SK-N-SH treated with all-trans-retinoic acid at 6 μM for 48 hours (cell line): ENCODE measurements at regions not wholly inside any gene's neighbourhood (a gene's known extent, or its start where the extent isn't known, plus 50 kb on each side); places are given as distances from the start of the nearest gene placed in this dataset.

Source experiments
- CSRNP3 ChIP-seq: fragments of 250-450 bp; sonication (Bioruptor Pico); IDR thresholded peaks from 2 replicates; pipeline ENCODE4 v1.5.1; 2021; ENCODE audit warnings: mild to moderate bottlenecking, moderate library complexity
- GLIS3 ChIP-seq: fragments of 250-450 bp; sonication (Bioruptor Pico); IDR thresholded peaks from 2 replicates; pipeline ENCODE4 v1.5.0; 2020; ENCODE audit warnings: mild to moderate bottlenecking, moderate library complexity
- PATZ1 ChIP-seq: fragments of 250-450 bp; sonication (Bioruptor Pico); IDR thresholded peaks from 2 replicates; pipeline ENCODE4 v1.8.0; 2020; ENCODE audit warnings: mild to moderate bottlenecking, moderate library complexity, borderline replicate concordance
- POU6F1 ChIP-seq: fragments of 250-450 bp; sonication (Bioruptor Pico); IDR thresholded peaks from 2 replicates; pipeline ENCODE4 v1.8.0; 2021; ENCODE audit warnings: low read depth, mild to moderate bottlenecking, moderate library complexity, borderline replicate concordance
- PPARA ChIP-seq: fragments of 250-450 bp; sonication (Bioruptor Pico); IDR thresholded peaks from 2 replicates; pipeline ENCODE4 v1.5.0; 2020; ENCODE audit warnings: mild to moderate bottlenecking, borderline replicate concordance
- RARB ChIP-seq: fragments of 250-450 bp; sonication (Bioruptor Pico); IDR thresholded peaks from 2 replicates; pipeline ENCODE4 v1.8.0; 2021; ENCODE audit warnings: mild to moderate bottlenecking, moderate library complexity
- TCF4 ChIP-seq: fragments of 250-450 bp; sonication (Bioruptor Pico); IDR thresholded peaks from 2 replicates; pipeline ENCODE4 v1.8.0; 2021; ENCODE audit warnings: mild to moderate bottlenecking, moderate library complexity, borderline replicate concordance
- ZC3H10 ChIP-seq: fragments of 250-450 bp; sonication (Bioruptor Pico); IDR thresholded peaks from 2 replicates; pipeline ENCODE4 v1.5.1; 2021; ENCODE audit warnings: mild to moderate bottlenecking, moderate library complexity
- ZFP3 ChIP-seq: fragments of 250-450 bp; sonication (Bioruptor Pico); IDR thresholded peaks from 2 replicates; pipeline ENCODE4 v1.5.0; 2020; ENCODE audit warnings: mild to moderate bottlenecking, moderate library complexity
- ZFP30 ChIP-seq: fragments of 450-650 bp; formaldehyde crosslinking; IDR thresholded peaks from 2 replicates; pipeline ENCODE4 v1.5.0; 2022; ENCODE audit warnings: mild to moderate bottlenecking, moderate library complexity
- ZNF565 ChIP-seq: fragments of 450-650 bp; formaldehyde crosslinking; conservative IDR thresholded peaks from 2 replicates; pipeline ENCODE4 v1.5.0; 2020; ENCODE audit warnings: low read depth, mild to moderate bottlenecking, moderate library complexity
- ZNF70 ChIP-seq: fragments of 450-650 bp; formaldehyde crosslinking; IDR thresholded peaks from 2 replicates; pipeline ENCODE4 v1.5.0; 2020; ENCODE audit warnings: mild to moderate bottlenecking, moderate library complexity
- ZNF8 ChIP-seq: fragments of 450-650 bp; formaldehyde crosslinking; IDR thresholded peaks from 2 replicates; pipeline ENCODE4 v1.5.0; 2020; ENCODE audit warnings: mild to moderate bottlenecking, moderate library complexity

GRCh38 chr17:71338396-71338795 is 782.4 kb upstream of the SOX9 start:
- TF ChIP-seq ZFP3 (CRISPR knock-in tag), result no peak
- no peak for TF ChIP-seq CSRNP3 (CRISPR knock-in tag)
- no peak for TF ChIP-seq ZFP30 (CRISPR knock-in tag)
- TF ChIP-seq PATZ1, result no peak; the same call in 1 of the 2 replicates
- TF ChIP-seq ZC3H10, result no peak
- no peak for TF ChIP-seq GLIS3 (CRISPR knock-in tag)
- TF ChIP-seq PPARA, result no peak
- no peak for TF ChIP-seq ZNF565 (CRISPR knock-in tag)
- TF ChIP-seq ZNF8, result no peak
- TF ChIP-seq ZNF70 (CRISPR knock-in tag), result no peak
- no peak for TF ChIP-seq TCF4
- no peak for TF ChIP-seq POU6F1 (CRISPR knock-in tag)
- TF ChIP-seq RARB (CRISPR knock-in tag), result peak; percentile 85; the same call in 1 of the 2 replicates
